HG03520 (cell line): ENCODE measurements at regions not wholly inside any gene's neighbourhood (a gene's known extent, or its start where the extent isn't known, plus 50 kb on each side); places are given as distances from the start of the nearest gene placed in this dataset.
"Not testable (repeated sequence)": the region's sequence is repeated elsewhere in the genome, so short reads cannot be mapped to it uniquely, and the experiment has no call there.

ENCODE experiments used
- ATAC-seq: cut with Tn5 transposase; IDR thresholded peaks from one replicate; pipeline ENCODE4 v1.9.1; 2021; ENCODE audit warnings: mild to moderate bottlenecking, moderate library complexity; ENCODE audit not compliant: unreplicated experiment

DNA sequence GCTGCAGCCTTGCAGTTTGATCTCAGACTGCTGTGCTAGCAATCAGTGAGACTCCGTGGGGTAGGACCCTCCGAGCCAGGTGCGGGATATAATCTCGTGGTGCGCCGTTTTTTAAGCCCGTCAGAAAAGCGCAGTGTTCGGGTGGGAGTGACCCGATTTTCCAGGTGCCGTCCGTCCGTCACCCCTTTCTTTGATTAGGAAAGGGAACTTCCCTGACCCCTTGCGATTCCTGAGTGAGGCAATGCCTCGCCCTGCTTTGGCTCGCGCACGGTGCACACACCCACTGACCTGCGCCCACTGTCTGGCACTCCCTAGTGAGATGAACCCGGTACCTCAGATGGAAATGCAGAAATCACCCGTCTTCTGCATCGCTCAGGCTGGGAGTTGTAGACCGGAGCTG lies 203.2 kb downstream of the SNCAIP start:
- not testable (repeated sequence) for ATAC-seq

DNA sequence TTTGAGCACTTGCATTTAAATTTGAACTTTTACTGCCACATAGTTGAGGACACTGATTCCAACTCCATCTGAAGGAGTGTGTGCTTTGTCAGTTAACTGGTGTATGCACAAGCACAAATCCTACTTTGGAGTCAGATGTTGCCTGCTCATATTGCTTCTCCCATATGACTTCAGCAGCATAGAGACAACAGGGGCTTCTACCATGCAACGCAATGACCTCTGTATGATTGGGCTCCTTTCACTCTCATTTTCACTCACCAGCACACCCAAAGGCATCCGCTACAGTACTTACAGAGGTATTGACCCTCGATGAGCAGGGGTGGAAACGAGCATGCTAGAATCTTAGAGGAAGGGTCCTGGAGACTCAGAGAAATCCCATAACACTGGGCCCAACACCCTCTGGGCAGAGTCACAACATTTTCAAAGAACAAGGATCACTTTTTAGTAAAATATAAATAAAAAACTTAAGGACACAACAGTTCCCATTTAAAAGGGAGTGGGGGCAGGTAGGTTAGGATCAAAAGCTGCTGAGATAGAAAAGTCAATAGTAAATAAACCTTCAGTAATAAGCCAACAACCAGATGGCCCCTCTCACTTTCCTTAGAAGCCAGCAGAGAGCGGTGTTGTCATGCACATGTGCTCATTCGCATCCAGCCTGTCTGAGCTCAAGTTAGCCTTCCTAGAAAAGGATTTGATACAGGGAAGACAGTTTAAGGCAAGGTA lies 203.8 kb downstream of the SNCAIP start:
- ATAC-seq = peak; percentile 76

DNA sequence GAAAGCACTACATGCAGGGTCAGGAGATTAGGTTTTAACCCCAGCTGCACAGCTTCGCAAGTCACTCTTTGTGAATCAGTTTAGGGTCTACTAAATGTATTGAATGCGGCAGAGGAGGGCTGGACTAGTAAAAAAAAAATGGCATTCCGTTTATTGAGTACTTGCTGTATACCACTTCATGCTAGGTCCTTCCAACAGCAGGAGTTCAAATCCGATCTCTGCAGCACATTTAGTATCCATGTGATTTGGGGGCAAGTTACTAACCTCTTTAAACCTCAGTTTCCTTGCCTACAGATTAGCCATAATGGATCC lies 204.4 kb downstream of the SNCAIP start:
- no peak for ATAC-seq

DNA sequence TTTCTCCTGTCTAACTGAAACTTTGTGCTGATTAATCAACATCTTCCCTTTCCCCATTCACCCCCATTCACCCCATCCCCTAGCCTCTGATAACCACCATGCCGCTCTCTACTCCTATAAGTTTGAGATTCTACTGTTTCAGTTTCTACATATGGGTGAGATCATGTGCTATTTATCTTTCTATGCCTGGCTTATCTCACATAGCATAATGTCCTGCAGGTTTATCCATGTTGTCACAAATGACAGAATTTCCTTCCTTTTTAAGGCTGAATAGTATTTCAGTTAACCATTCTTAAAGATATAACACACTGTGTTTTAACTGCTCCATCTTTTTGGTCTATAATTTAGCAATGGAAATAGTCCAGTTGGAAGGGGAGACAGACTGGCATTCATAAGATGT lies 205.1 kb downstream of the SNCAIP start:
- no peak for ATAC-seq

DNA sequence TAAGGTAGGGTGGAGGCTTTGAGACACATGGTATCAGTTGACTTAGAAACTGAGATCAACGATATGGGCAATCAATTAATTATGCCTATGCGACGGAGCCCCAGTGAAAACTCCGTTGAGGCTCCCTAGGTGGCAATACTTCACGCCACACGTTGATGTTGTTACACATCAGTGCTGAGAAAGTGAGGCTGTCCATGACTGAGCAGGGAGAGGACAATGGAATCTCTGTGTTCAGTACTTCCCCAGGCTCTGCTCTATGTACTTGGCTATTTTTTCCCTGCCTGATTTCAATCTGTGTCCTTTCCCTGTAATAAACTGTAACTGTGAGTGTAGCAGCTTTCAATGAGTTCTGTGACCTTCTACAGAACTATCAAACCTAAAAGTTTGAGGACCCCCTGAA lies 211.7 kb downstream of the SNCAIP start:
- no peak for ATAC-seq

DNA sequence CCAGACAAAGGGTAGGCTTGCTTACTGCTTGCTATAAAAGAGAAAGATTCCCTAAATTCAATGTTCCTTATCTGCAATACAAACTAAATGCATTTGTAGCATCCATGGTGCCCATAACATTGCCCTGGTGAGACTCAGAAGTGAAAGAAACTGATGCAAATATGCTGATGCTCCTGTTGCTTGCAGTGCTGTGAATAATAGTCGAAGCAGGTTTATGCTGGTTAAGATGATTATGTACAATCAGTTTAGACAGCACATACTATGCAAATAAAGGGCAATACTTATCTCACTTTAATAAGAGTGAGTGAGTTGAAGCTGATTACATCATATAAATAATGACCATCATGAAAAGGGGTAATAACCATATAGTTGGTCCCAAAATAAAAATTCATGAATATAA lies 215.5 kb downstream of the SNCAIP start:
- no peak for ATAC-seq

DNA sequence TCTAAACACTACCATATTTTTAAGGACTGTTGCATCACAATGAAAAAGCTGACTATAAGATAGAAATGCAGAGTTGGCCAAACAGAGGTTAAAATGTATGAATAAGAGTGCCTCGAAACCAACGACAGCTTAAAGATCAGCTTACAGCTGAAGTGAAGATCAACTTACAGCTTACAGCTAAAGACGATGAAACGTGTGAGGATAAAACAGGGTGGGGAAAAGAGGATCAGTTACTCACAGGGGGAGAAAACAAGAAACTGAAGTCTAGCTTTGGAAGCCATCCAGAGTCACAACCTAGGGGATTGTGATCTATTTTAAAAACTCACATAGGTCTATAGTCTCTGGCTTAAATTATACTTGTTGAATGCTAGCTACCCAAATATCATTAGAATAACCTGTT lies 220.0 kb downstream of the SNCAIP start:
- no peak for ATAC-seq

DNA sequence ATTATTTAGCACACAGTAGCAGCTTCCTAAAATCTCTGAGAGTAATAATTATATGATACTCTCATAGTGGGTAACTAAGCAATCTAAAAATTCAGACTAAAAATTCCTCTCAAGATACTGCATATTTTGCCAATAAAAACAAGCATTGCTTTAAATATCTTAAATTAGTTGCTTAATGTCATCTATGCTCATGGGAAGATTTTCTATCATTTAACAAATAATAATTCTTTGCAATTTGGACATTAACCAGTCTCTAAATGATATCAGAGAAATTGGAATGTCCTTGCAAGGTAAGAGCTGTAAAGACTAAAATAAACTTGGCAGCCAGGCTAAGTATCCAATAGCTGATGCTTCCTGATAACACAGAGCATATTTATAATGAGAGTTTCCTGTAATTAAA lies 221.8 kb downstream of the SNCAIP start:
- ATAC-seq = no peak

DNA sequence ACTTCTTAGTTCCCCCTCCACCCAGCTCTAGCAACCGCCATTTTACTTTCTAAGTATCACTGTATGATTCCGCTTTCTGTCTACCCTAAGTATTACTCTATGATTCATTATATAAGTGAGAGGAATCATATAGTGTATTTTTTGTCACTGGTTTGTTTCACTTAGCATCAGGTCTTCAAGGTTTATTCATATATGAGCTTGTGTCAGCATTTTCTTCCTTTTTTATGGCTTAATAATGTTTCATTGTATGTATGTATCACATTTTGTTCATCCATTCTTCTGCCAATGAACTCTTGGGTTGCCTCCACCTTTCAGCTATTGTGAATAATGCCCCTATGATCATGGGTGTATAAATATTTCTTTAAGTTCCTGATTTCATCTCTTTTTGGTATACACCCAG lies 222.8 kb downstream of the SNCAIP start:
- no peak for ATAC-seq

DNA sequence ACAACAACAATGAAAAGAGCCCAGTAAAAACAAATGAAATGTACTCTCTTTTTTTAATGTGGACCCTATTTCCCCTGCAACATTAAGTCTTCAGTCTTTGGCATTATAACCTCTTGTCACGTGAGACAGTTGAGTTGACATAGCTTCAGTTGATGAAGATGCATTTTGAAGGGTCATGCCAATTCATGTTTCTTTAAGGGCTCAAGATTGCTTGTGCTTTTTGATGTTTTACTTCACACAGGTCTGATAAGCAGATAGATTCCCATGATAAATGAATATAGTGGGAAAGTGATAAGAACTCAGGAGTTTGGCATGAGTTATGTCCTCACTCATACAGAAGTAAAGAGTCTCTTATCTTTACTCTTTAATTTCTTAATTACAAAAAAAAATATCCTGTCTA lies 229.4 kb downstream of the SNCAIP start:
- ATAC-seq = no peak

DNA sequence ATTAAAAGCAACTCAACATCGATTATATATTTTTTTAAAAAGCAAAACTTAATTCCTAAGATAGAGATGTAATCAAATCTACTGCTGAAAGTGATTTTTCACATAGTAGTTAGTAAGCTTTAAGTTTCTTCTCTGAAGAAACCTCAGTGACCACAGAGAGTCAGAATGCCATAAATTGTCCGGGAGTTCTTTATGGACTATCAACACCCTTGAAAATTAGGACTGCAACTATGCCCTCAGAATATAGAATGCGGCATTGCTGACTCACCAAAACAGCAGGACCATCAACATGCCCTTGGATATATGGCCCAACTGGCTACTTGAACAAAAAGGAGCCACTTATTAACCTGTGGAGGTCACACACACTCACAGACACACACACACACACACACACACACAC lies 228.9 kb upstream of the SNX2 start:
- no peak for ATAC-seq

DNA sequence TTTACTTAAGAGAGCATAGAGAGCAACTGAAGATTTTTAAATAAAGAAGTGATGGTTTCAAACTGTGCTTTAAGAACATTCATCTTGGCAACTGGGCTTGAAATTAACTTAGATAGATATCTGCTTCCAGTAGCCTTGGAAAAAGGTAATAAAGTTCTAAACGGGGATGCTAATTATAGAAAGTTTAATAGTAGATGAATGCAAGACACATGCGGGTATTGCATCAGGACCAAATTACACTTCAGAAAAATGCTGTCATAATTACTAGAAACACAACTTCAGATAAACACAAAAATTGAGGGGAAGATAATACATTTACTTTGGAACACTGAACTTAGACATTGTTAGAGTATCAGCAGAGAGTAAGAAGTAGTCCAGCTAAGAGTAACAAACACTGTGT lies 227.7 kb upstream of the SNX2 start:
- ATAC-seq = no peak

DNA sequence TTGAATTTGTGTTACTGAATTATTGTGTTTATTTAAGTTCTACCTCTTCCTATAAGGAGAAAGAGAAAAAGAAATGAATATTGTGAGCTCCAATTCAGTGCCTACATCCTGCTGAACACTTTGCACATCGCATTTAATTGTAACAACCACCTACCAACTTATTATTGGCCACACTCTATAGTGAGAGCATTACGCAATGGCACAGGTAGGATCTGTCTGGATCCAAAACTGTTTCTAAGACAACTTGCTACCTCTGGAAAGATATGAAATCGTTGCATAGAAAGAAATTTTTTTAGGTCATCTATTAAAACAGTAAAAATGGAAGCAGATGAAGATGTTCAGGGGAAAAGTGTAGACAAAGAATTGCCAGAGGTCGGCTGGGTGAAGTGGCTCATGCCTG lies 227.2 kb upstream of the SNX2 start:
- no peak for ATAC-seq

DNA sequence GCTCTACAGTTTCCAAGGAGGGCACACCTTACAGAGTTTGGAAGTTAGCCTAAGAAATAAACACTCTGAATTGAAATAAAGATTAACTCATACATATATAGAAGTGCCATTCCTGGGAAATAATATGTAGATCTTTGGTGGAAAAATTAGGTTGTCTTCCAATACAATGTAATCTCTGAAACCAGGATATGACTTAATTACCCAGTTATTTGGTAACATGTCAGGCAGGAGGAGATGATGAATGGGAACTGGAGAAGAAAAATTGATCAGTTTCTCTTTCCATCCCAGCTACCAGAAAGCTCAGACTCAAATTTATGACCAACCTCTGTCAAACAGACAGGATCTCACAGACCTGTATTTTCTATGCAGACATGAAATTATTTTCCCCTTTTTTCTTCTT lies 215.2 kb upstream of the SNX2 start:
- no peak for ATAC-seq

DNA sequence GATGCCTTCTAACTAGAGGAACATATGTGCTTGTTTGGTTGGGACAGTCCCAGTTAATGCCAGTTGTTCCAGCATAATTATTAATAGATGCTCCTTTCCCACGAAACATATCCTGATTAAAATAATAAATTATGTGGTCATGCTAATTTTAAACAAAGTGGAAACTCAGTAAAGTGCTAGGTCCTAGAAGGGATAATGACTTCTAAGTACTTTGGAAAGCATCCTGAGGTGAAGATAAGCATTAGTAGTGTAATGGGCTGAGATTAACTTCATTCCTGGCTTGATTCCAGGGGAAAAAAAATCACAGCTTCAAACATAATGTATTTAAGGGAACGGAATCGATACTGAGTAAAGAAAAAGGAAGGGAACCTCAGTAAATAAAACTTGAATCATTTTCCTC lies 213.7 kb upstream of the SNX2 start:
- no peak for ATAC-seq

DNA sequence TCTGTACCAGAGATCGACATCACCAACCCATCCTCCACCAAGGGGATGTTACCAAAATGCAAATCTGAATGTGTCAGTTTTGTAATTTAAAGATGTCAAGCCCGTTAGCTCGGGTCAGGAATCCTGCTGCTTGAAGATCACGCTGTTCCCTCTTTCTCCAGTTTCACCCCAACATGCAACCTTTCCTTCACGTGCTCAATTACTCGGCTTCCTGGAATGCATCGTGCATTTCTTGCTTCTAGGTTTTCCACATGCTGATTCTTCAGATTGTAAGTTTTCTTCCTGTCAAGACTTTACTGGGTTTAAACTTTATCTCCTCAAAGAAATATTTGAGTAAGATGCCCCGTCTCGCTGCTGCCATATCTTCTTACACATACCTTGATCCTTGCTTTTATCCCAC lies 209.5 kb upstream of the SNX2 start:
- no peak for ATAC-seq

DNA sequence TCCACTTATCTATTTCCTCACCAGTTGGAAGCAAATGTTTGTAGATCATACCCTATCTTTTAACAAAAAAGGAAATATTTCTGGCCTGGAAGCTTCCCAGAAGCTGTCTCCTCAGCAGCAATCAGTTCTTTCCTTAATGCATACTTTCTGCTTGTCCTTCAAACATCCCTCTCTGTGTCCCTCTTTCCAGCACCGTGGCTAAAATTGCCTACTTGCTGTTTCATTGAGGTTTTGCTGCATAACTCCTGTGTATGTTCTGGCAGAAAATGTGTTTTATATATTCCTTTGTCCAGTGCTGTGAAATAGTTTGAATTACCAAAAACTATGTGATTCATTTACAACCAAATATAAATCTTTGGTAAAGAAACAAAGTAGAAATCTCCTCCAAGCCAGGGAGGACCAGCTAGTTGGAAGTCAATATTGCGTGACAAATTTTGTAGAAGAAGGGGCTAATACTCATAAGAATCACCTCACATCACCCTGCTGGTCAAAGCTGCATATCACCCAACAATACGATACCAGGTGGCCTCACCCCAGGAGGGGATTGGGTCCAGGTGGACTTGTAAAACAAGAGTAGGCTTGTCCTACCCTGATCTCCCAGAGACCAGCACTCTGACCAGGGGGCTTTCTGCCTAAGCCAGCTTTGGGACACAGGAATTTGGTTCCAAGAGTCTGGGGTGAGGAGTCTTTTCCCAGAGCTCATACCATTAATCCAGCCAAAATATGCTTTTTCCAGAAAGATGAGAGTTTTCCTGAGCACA lies 198.4 kb upstream of the SNX2 start:
- ATAC-seq = no peak

DNA sequence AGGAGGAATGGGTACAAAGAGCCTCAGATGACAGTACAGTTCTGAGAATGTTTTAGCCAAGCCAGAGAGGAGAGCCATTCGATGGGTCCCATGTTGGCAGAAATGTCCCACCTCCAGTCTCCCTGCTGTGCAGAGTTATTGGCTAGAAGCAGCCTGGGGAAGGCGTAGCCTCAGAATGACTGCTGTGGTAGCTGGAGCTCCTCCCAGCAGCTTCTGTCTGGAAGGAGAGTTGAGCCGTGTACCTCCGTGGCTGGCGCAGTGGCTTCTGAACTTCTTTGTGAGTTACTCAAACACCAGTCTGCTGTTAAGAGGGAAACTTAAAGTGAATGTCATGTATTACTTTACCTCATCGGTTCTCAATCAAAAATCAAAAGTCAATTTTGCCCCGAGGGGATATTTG lies 193.3 kb upstream of the SNX2 start:
- no peak for ATAC-seq

DNA sequence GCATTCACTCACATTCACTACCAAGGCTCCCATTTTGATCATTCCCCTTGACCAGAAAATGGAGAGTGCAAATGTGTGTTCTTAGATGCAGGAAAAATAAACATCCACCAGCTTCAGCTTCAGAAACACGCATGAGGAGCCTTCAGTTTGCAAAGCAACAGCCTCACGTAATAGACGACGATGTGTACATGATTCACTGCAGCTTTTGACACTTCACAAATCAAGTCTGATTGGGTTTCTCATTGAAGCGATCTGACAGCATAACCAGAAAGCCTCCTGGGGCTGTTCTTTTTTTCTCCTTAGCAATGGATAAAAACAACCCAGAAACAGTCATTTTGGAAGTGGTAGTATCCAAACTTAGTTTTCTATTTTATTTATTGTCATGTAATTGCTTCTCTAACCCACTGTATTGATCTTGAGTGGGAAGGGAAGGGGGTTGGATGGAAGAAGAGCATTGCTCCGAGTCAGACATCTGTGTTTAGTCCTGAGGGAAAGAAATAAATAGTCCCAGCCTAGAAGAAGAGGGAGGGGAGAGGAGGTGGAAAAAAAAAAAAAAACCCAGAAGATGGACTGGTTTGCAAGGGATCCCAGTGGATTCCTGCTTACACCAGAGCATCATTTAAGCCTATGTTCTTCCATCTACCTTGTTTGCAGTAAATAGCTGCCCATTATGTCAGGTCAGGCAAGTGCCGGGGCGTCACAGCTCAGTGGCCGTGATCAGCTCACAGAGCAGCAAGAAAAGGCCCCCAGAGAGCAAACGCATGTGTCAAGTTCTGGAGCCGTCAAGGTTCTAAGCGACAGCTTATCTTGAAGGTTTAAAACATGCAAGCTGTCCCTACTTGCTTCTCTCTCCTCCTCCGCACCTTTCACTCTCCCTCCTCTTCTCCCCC lies 190.2 kb upstream of the SNX2 start:
- ATAC-seq = no peak

DNA sequence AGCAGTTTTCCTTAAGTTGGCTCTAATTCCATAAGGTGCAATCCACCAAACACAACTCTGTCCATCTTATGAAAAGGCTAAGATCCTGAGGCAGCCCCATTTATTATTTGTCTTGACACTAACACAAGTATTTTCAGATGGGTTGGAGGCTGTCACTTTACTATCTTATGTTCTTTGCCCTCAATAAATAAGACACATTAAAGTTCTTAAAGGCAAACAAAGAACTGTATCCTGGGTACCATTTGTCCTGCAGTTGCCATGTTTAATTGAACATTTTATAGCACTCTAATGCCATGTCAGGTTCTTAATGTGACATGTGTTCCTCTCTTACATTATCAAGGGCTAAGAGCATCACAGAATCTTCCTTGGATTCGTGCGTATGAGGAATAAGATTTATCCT lies 189.5 kb upstream of the SNX2 start:
- ATAC-seq = no peak

DNA sequence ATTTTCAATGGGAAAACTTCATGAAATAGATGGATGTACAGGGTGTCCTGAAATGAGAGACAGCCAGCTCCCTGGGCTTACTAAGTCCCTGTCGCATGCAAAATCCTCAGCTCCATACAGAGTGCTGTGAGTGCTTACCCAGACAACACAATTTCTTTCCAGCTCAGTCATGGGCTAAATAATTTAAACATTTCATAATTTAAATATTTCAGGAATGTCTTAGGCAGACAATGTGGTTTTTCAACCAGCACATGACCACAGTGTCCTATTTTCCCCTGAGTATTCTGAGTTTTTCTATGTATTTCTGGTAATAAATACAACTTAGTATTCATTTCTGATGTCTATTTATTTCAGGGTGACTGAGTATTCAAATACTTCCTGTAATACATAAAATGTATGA lies 188.5 kb upstream of the SNX2 start:
- ATAC-seq = no peak

DNA sequence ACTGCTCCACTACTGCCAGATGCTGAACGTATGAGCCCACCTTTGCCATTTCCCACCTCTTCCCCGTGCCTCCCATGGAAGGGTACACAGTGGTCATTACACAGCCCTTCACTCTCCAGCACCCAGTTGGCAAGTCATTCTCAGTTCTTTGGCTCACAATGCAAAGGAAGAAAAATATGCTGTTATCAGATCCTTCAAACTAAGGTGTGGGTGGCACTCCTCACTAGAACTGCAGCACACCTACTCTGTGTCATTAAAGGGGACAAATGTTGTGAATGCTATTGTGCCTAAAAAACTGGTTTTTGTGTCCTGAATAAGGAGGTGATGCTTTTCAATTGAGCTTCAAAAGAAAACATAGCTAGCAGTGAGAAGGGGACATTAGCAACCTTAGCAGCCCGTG lies 183.1 kb upstream of the SNX2 start:
- ATAC-seq = no peak
